Glomerular visceral epithelial cell (primary cell): ENCODE measurements at regions not wholly inside any gene's neighbourhood (a gene's known extent, or its start where the extent isn't known, plus 50 kb on each side); places are given as distances from the start of the nearest gene placed in this dataset.

Experiments used
- DNase-seq: peaks from one replicate; pipeline ENCODE4 v3.0.0-alpha.2; 2016; ENCODE audit errors: extremely low spot score

- DNase-seq = no peak
These were observed 93.6 kb upstream of the UST start for GRCh38 chr6:148653138-148653776.

DNA sequence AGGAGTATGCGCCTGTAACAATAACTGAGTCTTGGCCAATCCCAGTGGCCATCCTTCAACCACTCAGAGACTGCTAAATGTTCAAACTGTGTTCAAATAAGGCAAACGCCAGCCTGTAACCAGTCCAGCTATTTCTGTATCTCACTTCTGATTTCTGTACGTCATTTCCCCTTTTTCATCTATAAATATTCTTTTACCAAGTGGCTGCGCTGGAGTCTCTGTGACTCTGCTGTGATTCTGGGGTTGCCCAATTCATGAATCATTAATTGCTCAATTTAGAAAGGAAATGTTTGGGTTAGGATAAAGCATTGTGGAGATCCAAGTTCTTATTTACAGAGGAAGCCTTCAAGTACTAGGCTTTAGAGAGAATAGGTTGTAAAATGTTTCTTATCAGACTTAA, 89.8 kb upstream of the UST start:
- no peak for DNase-seq

DNA sequence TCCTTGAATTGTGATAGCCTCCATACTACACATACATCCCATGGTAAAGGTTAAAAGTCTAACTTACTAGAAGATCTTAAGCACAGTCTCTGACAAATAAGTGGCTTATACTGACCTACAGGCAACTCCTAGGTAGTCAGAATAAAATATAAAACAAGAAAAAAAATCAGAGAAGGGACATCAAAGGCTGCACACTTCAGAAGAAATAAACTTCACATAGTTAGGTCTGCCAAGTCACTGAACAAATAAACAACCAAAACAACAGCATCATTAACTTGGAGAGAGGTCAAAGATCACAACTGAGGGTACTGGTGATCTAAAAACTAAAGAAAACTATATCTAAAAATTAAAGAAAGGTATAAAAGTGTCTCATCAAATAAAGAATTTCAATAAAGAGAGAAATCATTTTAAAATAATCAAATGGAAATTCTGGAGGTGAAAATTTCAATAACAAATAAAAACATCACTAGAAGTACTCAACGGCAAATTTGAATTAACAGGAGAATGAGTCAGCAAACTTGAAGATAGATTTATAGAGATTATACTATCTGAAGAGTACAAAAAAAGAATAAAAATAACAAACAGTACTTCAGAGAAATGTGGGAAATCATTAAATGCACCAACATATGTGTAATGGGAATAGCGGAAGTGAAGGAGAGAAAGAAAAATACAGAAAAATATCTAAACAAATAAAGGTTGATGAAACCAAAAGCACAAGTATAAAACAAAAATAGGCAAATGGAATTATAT, 88.0 kb upstream of the UST start:
- no peak for DNase-seq

DNA sequence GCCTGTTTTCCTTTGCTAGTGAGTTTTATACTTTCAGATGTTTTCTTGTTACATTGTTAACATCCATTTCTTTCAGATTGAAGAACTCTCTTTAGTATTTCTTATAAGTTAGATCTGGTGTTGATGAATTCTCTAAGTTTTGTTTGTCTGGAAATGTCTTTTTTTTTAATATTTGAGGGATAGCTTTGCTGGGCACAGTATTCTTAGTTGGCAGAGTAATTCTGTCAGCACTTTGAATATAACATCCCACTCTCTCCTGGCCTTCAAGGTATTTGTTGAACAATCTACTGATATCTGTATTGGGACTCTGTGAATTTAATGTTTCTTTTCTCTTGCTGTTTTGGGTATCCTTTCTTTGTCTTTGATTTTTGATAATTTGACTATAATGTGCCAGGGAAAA, 79.4 kb upstream of the UST start:
- no peak for DNase-seq

DNA sequence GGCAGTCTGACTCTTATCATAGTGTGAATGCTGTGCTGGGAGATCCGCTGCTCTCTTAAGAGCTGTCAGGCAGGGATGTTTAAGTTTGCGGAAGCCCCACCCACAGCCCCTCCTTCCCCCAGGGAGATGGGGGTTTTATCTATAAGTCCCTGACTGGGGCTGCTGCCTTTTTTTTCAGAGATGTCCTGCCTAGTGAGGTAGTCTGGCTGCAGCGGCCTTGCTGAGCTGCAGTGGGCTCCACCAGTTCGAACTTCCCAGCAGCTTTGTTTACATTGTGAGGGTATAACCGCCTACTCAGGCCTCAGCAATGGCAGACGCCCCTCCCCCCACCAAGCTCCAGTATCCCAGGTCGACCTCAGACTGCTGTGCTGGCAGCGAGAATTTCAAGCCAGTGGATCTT, 75.7 kb upstream of the UST start:
- DNase-seq = no peak

DNA sequence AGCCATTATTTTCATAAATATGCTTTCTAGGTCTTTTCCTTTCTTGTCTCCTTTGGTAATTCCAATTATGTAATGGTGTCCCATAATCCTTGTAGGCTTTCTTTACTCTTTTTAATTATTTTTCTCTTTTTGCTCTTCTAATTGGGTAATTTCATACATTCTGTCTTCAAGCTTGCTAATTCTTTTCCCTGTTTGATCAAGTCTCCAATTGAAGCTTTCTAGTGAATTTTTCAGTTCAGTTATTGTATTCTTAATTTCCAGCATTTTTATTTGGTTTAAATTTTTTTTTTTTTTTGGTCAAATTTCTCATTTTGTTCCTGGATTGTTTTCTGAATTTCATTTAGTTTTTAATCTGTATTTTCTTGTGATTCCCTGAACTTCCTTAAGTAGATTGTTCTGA, 74.9 kb upstream of the UST start:
- no peak for DNase-seq

GRCh38 chr6:148674306-148674705, 72.5 kb upstream of the UST start:
- DNase-seq = no peak

DNA sequence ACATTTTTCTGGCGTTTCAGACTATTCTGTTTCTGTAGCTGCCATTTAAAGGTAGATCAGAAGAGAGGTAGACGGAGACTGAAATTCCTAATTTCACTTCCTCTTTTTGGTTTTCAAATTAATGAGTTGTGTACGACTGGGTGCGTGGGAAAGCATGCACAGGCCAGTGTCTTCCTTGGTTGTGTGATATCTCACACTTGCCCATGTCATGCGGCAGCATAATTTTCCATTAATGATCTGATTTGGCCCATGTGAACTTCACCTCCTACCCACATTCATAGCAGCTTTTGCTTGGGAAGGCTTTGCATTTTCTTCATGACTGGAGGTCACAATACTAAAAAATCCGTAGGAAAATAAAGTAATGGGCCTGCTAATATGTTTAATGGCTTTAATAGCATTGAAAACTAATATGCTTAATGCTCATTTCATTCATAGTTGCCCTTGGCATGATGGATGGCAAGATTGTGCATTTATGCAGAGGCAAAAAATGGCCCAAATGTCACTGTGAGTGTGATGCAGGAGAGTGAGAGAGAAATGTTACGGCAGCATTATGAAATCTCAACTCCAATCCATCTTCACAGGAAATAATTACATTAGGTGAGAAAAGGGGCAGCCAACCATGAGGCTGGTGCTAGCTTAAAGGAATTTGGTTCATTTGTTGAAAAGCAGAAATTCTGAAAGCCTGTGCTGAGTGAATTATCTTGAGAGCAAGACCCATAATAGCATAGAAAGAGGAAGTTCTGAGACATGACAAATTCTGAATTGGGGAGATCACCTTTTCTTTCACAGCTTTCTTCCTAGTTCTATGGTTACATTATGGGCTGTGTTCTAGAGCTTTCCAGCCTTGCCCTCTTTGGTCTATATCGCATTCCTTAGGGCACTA, 69.0 kb upstream of the UST start:
- DNase-seq = peak; percentile 8

- no peak for DNase-seq
These were observed 68.1 kb upstream of the UST start for GRCh38 chr6:148678682-148679081.

- DNase-seq = no peak
These were observed 65.2 kb upstream of the UST start for GRCh38 chr6:148681666-148682065.

DNA sequence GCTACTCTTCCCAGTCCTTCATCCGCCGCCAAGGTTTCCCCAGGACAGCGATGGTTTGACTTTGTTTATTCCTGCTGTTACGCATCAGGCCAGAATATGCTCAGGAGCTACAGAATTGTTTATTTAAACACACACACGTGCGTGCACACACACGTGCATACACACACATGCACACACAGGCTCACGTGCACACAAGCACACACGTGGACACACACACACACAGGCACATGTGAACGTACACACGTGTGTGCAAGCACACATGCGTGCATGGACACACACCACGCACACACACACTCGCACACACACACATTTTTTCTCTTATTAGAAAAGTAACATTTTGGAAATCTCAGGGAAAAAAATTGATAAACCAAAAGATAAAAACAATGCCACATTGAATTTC, 64.6 kb upstream of the UST start:
- DNase-seq = no peak

DNA sequence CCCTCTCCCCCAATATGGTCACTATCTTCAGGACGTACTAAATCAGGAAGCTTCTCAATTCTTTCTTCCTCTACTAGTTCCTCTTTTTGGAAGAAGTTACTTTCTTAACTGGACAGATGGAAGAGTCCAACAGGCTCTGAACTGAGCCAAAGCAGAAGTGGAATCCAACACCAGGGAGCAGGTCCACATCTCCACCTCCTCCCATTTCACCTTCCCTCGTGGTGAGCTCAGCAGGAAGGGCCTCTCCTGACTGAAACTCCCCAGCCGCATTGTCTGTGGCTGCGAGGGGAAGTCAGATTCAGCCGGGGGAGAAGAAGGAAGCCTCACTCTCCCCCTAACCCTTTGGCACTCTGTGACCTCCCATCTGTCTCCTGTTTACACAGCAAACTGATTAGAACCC, 63.8 kb upstream of the UST start:
- no peak for DNase-seq

DNA sequence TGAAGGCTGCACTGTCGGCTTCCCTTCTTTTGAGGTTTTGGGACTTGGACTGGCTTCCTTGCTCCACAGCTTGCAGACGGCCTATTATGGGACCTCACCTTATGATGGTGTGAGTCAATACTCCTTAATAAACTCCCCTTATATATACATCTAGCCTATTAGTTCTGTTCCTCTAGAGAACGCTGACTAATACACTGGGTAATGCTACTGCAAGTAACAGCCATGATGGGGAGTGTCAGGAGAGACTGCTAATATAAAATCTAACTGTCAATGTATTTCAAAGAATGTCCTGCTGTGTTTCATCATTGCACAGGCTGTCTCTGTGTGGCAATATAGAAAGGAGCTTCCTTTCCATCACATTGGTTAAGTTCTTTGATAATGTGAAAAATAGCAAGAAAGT, 57.7 kb upstream of the UST start:
- no peak for DNase-seq

- peak; percentile 47 for DNase-seq
These were observed 52.8 kb upstream of the UST start for GRCh38 chr6:148693882-148694484.
